Activated B cell treated with CpG ODN at 0.5 μM for 24 hours (primary cell): ENCODE measurements at regions not wholly inside any gene's neighbourhood (a gene's known extent, or its start where the extent isn't known, plus 50 kb on each side); places are given as distances from the start of the nearest gene placed in this dataset.
"Not testable (repeated sequence)": the region's sequence is repeated elsewhere in the genome, so short reads cannot be mapped to it uniquely, and the experiment has no call there.

Source experiments
- ATAC-seq: fragments of 200-7000 bp; cut with Tn5 transposase; one replicate; pipeline ENCODE4 v1.10.0; 2021; ENCODE audit warnings: low read depth, mild to moderate bottlenecking, moderate library complexity
- CTCF ChIA-PET: fragments of 350-600 bp; sonication (Branson Sonifier 250); formaldehyde crosslinking; loops from one replicate; lab custom pipeline; 2021; ENCODE audit warnings: antibody characterized with exemption; lab: Charles Lee
- POLR2A ChIA-PET: fragments of 350-600 bp; sonication (Branson Sonifier 250); formaldehyde crosslinking; loops from one replicate; lab custom pipeline; 2021; ENCODE audit warnings: antibody characterized with exemption; lab: Charles Lee
- DNase-seq: peaks from one replicate; pipeline ENCODE4 v3.0.0; 2022
- H3K27ac Mint-ChIP-seq: one replicate; pipeline ENCODE4 v1.8.0; 2020; ENCODE audit warnings: mixed read lengths
- H3K27me3 Mint-ChIP-seq: one replicate; pipeline ENCODE4 v1.8.0; 2021; ENCODE audit warnings: mixed read lengths
- H3K36me3 Mint-ChIP-seq: one replicate; pipeline ENCODE4 v1.8.0; 2021; ENCODE audit warnings: low read depth, mixed read lengths
- H3K4me1 Mint-ChIP-seq: one replicate; pipeline ENCODE4 v1.8.0; 2021; ENCODE audit warnings: mixed read lengths
- H3K4me3 Mint-ChIP-seq: one replicate; pipeline ENCODE4 v1.8.0; 2020; ENCODE audit warnings: mild to moderate bottlenecking, mixed read lengths
- H3K9me3 Mint-ChIP-seq: one replicate; pipeline ENCODE4 v1.8.0; 2020; ENCODE audit warnings: mixed read lengths
- intact Hi-C: fragments of 100-400 bp; cut with micrococcal nuclease; formaldehyde crosslinking; loops from one replicate; pipeline ENCODE4 v1.15.1; 2024
- TF ChIP-seq, protein P1 (sequence below): fragments of 200-600 bp; IDR thresholded peaks from one replicate; pipeline ENCODE4 v1.8.0; 2022; ENCODE audit warnings: antibody characterized with exemption, mild to moderate bottlenecking

DNA sequence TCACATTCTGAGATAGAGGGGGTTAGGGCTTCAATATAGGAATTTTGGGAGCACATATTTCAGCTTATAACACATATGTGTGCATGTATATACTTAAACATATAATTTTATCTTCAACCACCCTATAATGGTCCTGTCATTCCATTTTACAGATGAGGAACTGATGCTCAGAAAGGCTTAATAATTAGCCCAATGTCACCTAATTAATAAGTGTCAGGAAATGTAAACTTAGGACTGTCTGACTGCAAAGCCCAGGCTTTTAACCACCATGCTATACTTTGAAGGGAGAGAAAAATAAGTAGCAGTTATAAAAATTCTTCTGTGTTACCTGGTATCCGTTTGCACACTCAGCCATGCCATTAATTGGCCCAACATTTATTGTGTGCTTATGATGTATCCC, 172.6 kb downstream of the SKIDA1 start:
- ChIA-PET CTCF (no interaction called here), POLR2A (no interaction called here)
- peaks cover 9% of the 10 kb centered on the region for H3K9me3 Mint-ChIP-seq
- TF ChIP-seq, protein P1, sequence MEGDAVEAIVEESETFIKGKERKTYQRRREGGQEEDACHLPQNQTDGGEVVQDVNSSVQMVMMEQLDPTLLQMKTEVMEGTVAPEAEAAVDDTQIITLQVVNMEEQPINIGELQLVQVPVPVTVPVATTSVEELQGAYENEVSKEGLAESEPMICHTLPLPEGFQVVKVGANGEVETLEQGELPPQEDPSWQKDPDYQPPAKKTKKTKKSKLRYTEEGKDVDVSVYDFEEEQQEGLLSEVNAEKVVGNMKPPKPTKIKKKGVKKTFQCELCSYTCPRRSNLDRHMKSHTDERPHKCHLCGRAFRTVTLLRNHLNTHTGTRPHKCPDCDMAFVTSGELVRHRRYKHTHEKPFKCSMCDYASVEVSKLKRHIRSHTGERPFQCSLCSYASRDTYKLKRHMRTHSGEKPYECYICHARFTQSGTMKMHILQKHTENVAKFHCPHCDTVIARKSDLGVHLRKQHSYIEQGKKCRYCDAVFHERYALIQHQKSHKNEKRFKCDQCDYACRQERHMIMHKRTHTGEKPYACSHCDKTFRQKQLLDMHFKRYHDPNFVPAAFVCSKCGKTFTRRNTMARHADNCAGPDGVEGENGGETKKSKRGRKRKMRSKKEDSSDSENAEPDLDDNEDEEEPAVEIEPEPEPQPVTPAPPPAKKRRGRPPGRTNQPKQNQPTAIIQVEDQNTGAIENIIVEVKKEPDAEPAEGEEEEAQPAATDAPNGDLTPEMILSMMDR: no peak
- H3K27ac Mint-ChIP-seq: no peak overlapping the region
- DNase-seq (no peak), ATAC-seq (no peak)
- intact Hi-C loops: no loop called here
- H3K4me1 Mint-ChIP-seq: no peaks in the 10 kb centered on the region
- no peaks in the 10 kb centered on the region for H3K27me3 Mint-ChIP-seq
- H3K4me3 Mint-ChIP-seq: no peak overlapping the region
- no peaks in the 10 kb centered on the region for H3K36me3 Mint-ChIP-seq

DNA sequence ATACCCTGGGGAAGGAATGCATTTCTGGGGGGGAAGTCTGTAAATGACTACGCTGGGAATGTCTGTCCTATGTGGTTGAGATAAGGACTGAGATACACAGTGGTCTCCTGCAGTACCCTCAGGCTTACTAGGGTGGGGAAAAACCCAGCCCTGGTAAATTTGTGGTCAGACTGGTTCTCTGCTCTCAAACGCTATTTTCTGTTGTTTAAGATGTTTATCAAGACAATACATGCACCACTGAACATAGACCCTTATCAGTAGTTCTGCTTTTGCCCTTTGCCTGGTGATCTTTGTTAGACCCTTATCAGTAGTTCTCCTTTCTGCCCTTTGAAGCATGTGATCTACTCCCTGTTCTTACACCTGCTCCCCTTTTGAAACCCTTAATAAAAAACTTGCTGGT, 173.9 kb downstream of the SKIDA1 start:
- H3K9me3 Mint-ChIP-seq: not testable (repeated sequence)

DNA sequence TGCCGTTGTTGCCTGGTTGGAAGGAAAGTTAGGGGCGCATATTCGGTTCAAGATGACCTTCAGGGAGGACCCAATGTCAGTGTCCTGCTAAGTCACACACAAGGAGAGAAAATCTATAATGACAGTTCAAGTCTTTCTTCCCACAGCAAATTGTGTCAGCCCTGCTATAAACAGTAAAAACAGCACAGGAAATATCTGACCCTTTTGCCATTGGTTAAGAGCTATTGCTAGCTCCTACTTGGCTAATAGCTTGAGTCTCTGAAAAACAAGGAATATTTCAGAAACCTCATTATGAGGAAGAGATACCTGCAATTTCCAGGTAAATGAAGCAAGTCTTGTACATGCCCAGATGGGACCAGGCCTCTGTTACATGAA, 175.6 kb downstream of the SKIDA1 start:
- ATAC-seq (no peak), DNase-seq (no peak)
- intact Hi-C loops: no loop called here
- CTCF ChIA-PET: no interaction called here
- TF ChIP-seq, protein P1: no peak
- no peaks in the 10 kb centered on the region for H3K36me3 Mint-ChIP-seq
- H3K4me1 Mint-ChIP-seq: no peaks in the 10 kb centered on the region
- H3K4me3 Mint-ChIP-seq: no peak overlapping the region
- H3K27me3 Mint-ChIP-seq: no peaks in the 10 kb centered on the region
- peaks cover 9% of the 10 kb centered on the region for H3K9me3 Mint-ChIP-seq
- no peak overlapping the region for H3K27ac Mint-ChIP-seq
- POLR2A ChIA-PET: no interaction called here

More for the DNA sequence above, 173.9 kb downstream of the SKIDA1 start:
- H3K4me3 Mint-ChIP-seq, DNase-seq, H3K27ac Mint-ChIP-seq, POLR2A ChIA-PET, intact Hi-C loops, H3K36me3 Mint-ChIP-seq, CTCF ChIA-PET, H3K27me3 Mint-ChIP-seq, H3K4me1 Mint-ChIP-seq, ATAC-seq: not testable (repeated sequence)

DNA sequence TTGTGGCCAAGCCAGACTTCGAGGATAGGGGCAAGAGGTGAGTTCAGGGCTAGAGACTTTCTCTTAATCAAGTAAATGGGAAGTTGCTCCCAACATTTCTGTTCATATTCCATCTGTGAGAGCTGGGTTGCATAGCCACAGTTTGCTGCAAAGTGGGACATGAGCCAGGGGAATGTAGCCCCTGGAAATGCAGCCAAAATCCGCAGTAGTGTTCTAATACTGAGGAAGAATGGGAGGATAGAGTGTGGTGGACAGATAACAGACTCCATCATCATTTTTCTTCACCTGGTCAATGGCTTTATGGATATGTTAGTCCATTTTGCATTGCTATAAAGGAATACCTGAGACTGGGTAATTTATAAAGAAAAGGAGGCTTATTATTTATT, 177.7 kb downstream of the SKIDA1 start:
- Mint-ChIP-seq H3K27me3 (no peaks in the 10 kb centered on the region), H3K27ac (no peak overlapping the region), H3K4me3 (no peak overlapping the region), H3K4me1 (no peaks in the 10 kb centered on the region), H3K9me3 (peaks cover 9% of the 10 kb centered on the region), H3K36me3 (no peaks in the 10 kb centered on the region)
- intact Hi-C loops: no loop called here
- DNase-seq (no peak), ATAC-seq (no peak)
- CTCF ChIA-PET: no interaction called here
- TF ChIP-seq, protein P1: no peak
- POLR2A ChIA-PET: no interaction called here

DNA sequence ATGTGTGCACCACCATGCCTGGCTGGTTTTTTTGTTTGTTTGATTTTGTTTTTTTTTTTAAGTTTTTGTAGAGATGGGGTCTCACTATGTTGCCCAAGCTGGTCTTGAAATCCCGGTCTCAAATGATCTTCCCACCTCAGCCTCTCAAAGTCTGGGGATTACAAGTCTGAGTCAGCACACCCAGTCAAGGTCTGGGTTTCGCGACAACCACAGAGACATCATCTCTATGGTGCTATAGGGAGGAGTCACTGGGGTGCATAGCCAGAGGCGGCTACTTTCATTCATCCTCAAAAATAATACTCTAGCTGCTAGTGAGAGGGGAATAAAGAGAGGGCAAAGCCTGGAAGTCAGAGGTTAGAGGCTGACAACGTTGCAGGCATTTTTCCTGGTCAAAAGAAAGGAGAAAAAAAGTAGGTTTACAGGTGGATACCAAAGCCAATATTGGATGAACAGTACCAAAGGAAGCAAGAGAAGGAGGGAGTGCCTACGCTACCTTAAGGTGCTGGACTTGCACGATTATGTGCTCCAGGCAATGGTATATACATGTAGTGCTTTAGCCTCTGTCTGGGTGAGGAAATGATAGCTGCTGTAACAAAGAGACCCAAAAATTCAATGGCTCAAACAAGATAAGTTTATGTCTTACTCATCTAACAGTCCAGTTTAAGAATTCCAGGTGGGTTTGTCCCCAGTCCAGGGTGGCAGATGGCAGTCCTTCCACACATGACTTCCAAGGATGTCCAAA, 178.3 kb downstream of the SKIDA1 start:
- H3K27me3 Mint-ChIP-seq: no peaks in the 10 kb centered on the region
- peaks cover 9% of the 10 kb centered on the region for H3K9me3 Mint-ChIP-seq
- H3K4me3 Mint-ChIP-seq: no peak overlapping the region
- POLR2A ChIA-PET: no interaction called here
- TF ChIP-seq, protein P1: no peak
- H3K4me1 Mint-ChIP-seq: no peaks in the 10 kb centered on the region
- intact Hi-C loops: no loop called here
- H3K36me3 Mint-ChIP-seq: no peaks in the 10 kb centered on the region
- CTCF ChIA-PET: no interaction called here
- ATAC-seq (no peak), DNase-seq (no peak)
- H3K27ac Mint-ChIP-seq: no peak overlapping the region

DNA sequence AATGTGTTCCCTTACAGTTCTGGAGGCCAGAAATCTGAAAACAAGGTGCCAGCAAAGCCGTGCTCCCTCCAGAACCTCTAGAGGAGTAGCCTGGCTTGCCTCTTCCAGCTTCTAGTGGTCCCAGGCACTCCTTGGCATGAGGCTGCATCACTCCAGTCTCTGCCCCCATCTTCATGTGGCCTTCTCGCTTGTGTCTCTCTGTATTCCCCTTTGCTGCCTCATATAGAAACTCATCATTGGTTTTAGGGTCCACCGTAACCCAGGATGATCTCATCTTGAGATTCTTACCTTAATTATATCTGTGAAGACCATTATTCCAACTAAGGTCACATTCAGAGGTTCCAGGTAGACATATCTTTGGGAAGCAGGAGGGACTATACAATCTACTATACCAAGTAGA, 182.4 kb downstream of the SKIDA1 start:
- CTCF ChIA-PET: no interaction called here
- POLR2A ChIA-PET: no interaction called here
- ATAC-seq (no peak), DNase-seq (no peak)
- no peak overlapping the region for H3K27ac Mint-ChIP-seq
- H3K4me3 Mint-ChIP-seq: no peak overlapping the region
- intact Hi-C loops: no loop called here
- no peaks in the 10 kb centered on the region for H3K4me1 Mint-ChIP-seq
- H3K9me3 Mint-ChIP-seq: no peaks in the 10 kb centered on the region
- TF ChIP-seq, protein P1: no peak
- no peaks in the 10 kb centered on the region for H3K27me3 Mint-ChIP-seq
- no peaks in the 10 kb centered on the region for H3K36me3 Mint-ChIP-seq

DNA sequence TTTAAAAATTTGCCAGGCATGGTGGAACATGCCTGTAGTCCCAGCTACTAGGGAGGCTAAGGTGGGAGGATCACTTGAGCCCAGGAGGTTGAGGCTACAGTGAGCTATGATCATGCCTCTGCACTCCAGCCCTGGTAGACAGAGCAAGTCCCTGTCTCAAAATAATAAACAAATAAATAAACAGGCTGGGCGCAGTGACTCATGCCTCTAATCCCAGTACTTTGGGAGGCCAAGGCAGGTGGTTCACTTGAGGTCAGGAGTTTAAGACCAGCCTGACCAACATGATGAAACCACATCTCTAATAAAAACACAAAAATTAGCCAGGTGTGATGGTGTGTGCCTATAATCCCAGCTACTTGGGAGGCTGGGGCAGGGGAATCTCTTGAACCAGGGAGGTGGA, 183.0 kb downstream of the SKIDA1 start:
- H3K27me3 Mint-ChIP-seq, ATAC-seq, intact Hi-C loops, H3K36me3 Mint-ChIP-seq, POLR2A ChIA-PET, H3K27ac Mint-ChIP-seq, H3K4me1 Mint-ChIP-seq, H3K4me3 Mint-ChIP-seq, CTCF ChIA-PET, H3K9me3 Mint-ChIP-seq, DNase-seq: not testable (repeated sequence)
